Iris pigment epithelial cell (primary cell): ENCODE measurements at regions not wholly inside any gene's neighbourhood (a gene's known extent, or its start where the extent isn't known, plus 50 kb on each side); places are given as distances from the start of the nearest gene placed in this dataset.
"Not testable (repeated sequence)": the region's sequence is repeated elsewhere in the genome, so short reads cannot be mapped to it uniquely, and the experiment has no call there.

ENCODE experiments used
- DNase-seq: peaks from one replicate; pipeline ENCODE4 v3.0.0-alpha.2; 2011; ENCODE audit warnings: low read depth

GRCh38 chr6:14478381-14479225 is 361.0 kb downstream of the CD83 start:
- DNase-seq: no peak

GRCh38 chr6:14481946-14482345 is 364.4 kb downstream of the CD83 start:
- DNase-seq: not testable (repeated sequence)

GRCh38 chr6:14487625-14488024 is 370.1 kb downstream of the CD83 start:
- DNase-seq: no peak

- DNase-seq: no peak
Observed at GRCh38 chr6:14488180-14488579, 370.6 kb downstream of the CD83 start.

- DNase-seq: no peak
Observed at GRCh38 chr6:14489445-14489844, 371.9 kb downstream of the CD83 start.

- DNase-seq: no peak
Observed at GRCh38 chr6:14498748-14499147, 381.2 kb downstream of the CD83 start.

- no peak for DNase-seq
Observed at GRCh38 chr6:14499309-14499708, 381.7 kb downstream of the CD83 start.

GRCh38 chr6:14499841-14500240 is 382.3 kb downstream of the CD83 start:
- peak; percentile 90 for DNase-seq

- DNase-seq: no peak
Observed at GRCh38 chr6:14500809-14501208, 383.2 kb downstream of the CD83 start.

- no peak for DNase-seq
Observed at GRCh38 chr6:14501240-14501639, 383.7 kb downstream of the CD83 start.

- peak; percentile 23 for DNase-seq
Observed at GRCh38 chr6:14501914-14502313, 384.3 kb downstream of the CD83 start.

- DNase-seq: peak; percentile 53
Observed at GRCh38 chr6:14502551-14502950, 385.0 kb downstream of the CD83 start.

- DNase-seq: no peak
Observed at GRCh38 chr6:14505401-14505800, 387.8 kb downstream of the CD83 start.

- DNase-seq: no peak
Observed at GRCh38 chr6:14506656-14507246, 389.2 kb downstream of the CD83 start.

- no peak for DNase-seq
Observed at GRCh38 chr6:14509120-14509519, 391.5 kb downstream of the CD83 start.

- DNase-seq: no peak
Observed at GRCh38 chr6:14510038-14510437, 392.5 kb downstream of the CD83 start.

- DNase-seq: no peak
Observed at GRCh38 chr6:14511061-14511586, 393.6 kb downstream of the CD83 start.

GRCh38 chr6:14512246-14512645 is 394.7 kb downstream of the CD83 start:
- DNase-seq: no peak

GRCh38 chr6:14513496-14514393 is 396.2 kb downstream of the CD83 start:
- no peak for DNase-seq

- no peak for DNase-seq
Observed at GRCh38 chr6:14516956-14517355, 399.4 kb downstream of the CD83 start.

GRCh38 chr6:14517516-14518105 is 400.0 kb downstream of the CD83 start:
- DNase-seq: no peak
